ENCODE measurements at regions not wholly inside any gene's neighbourhood (a gene's known extent, or its start where the extent isn't known, plus 50 kb on each side); places are given as distances from the start of the nearest gene placed in this dataset.

DNA sequence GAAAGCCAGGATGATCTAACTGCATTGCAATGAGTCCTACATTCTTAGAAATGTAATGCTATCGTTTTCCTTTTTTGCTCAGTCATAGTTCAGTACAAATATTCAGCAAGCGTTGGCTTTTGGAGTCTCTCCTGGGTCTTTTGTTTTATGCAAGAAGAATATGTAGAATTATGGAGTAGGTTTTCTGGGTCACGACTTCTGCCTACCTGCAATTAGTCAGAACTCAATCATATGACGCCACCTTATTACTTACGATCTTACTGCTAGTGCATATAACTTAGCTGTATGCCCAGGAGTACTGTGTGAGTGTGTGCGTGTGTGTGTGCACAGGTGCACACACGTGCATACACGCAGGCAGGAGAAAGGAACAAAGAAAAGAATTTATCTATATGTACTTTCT is 640.2 kb downstream of the STK39 start:
- H3K9ac ChIP-seq (ENCODE audit: low read length), result no peak overlapping the region
- no peaks in the 10 kb centered on the region for H3F3A ChIP-seq (ENCODE audit: insufficient read depth, low read length, poor library complexity, severe bottlenecking)
- TF ChIP-seq MXI1 (conservative IDR thresholded peaks at IDR 0.05; ENCODE audit: poor library complexity, severe bottlenecking), result no peak
- no peaks in the 10 kb centered on the region for H3K9me2 ChIP-seq (ENCODE audit: insufficient read depth, low read length)
- no peak overlapping the region for H3K4me2 ChIP-seq (ENCODE audit: low read length)
- H3K9me3 ChIP-seq (ENCODE audit: low read length), result no peaks in the 10 kb centered on the region
- no peak overlapping the region for H3K4me3 ChIP-seq (ENCODE audit: low read length)
- H2AFZ ChIP-seq (ENCODE audit: low read depth, low read length), result no peak overlapping the region
- H3K27ac ChIP-seq (ENCODE audit: low read length), result no peak overlapping the region
- H3K27me3 ChIP-seq (ENCODE audit: insufficient read depth, low read depth, low read length), result no peaks in the 10 kb centered on the region
- H3K79me2 ChIP-seq (replicated peaks; ENCODE audit: insufficient read depth, low read length), result no peaks in the 10 kb centered on the region
- H3K36me3 ChIP-seq (ENCODE audit: insufficient read depth, low read length), result no peaks in the 10 kb centered on the region
- H4K20me1 ChIP-seq (ENCODE audit: insufficient read depth), result no peaks in the 10 kb centered on the region

DNA sequence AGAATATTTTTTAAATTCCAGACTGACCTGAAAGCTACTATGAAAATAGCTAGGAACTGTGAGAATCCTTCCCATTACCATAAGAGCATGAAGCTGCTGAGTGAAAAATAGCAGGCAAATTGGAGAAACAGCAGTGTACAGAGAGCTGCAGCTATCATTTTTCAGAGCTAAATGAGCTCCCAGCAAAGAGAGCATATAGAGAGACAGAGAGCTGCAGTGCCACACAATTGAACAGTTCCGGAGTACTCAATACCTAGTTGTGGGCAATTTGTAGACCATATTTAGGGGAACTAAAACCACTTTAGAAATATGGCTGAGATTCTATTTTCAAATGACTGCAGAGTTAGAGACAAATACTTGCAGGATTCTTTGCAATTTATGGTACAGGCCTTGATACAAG is 645.3 kb downstream of the STK39 start:
- Histone ChIP-seq H3F3A (ENCODE audit: insufficient read depth, low read length, poor library complexity, severe bottlenecking) (no peaks in the 10 kb centered on the region), H2AFZ (ENCODE audit: low read depth, low read length) (no peak overlapping the region), H3K79me2 (replicated peaks; ENCODE audit: insufficient read depth, low read length) (no peaks in the 10 kb centered on the region), H3K27me3 (ENCODE audit: insufficient read depth, low read depth, low read length) (no peaks in the 10 kb centered on the region), H4K20me1 (ENCODE audit: insufficient read depth) (no peaks in the 10 kb centered on the region), H3K27ac (ENCODE audit: low read length) (no peak overlapping the region), H3K36me3 (ENCODE audit: insufficient read depth, low read length) (no peaks in the 10 kb centered on the region), H3K9me2 (ENCODE audit: insufficient read depth, low read length) (no peaks in the 10 kb centered on the region), H3K4me2 (ENCODE audit: low read length) (no peak overlapping the region), H3K9me3 (ENCODE audit: low read length) (no peaks in the 10 kb centered on the region), H3K4me3 (ENCODE audit: low read length) (no peak overlapping the region), H3K9ac (ENCODE audit: low read length) (no peak overlapping the region)
- TF ChIP-seq SMC3 (conservative IDR thresholded peaks at IDR 0.05; ENCODE audit: poor library complexity), result no peak
- TF ChIP-seq EP300 (conservative IDR thresholded peaks at IDR 0.05; ENCODE audit: poor library complexity, severe bottlenecking), result no peak
- TF ChIP-seq EZH2 (IDR thresholded peaks at IDR 0.05; ENCODE audit: borderline replicate concordance, insufficient read depth, low read length, poor library complexity, severe bottlenecking), result no peak
- TF ChIP-seq RAD21 (conservative IDR thresholded peaks at IDR 0.05), result no peak
- no peak for TF ChIP-seq TAF1 (IDR thresholded peaks at IDR 0.05; ENCODE audit: low read depth)
- no peak for TF ChIP-seq MXI1 (conservative IDR thresholded peaks at IDR 0.05; ENCODE audit: poor library complexity, severe bottlenecking)
- TF ChIP-seq, protein P1, sequence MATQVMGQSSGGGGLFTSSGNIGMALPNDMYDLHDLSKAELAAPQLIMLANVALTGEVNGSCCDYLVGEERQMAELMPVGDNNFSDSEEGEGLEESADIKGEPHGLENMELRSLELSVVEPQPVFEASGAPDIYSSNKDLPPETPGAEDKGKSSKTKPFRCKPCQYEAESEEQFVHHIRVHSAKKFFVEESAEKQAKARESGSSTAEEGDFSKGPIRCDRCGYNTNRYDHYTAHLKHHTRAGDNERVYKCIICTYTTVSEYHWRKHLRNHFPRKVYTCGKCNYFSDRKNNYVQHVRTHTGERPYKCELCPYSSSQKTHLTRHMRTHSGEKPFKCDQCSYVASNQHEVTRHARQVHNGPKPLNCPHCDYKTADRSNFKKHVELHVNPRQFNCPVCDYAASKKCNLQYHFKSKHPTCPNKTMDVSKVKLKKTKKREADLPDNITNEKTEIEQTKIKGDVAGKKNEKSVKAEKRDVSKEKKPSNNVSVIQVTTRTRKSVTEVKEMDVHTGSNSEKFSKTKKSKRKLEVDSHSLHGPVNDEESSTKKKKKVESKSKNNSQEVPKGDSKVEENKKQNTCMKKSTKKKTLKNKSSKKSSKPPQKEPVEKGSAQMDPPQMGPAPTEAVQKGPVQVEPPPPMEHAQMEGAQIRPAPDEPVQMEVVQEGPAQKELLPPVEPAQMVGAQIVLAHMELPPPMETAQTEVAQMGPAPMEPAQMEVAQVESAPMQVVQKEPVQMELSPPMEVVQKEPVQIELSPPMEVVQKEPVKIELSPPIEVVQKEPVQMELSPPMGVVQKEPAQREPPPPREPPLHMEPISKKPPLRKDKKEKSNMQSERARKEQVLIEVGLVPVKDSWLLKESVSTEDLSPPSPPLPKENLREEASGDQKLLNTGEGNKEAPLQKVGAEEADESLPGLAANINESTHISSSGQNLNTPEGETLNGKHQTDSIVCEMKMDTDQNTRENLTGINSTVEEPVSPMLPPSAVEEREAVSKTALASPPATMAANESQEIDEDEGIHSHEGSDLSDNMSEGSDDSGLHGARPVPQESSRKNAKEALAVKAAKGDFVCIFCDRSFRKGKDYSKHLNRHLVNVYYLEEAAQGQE (IDR thresholded peaks at IDR 0.05; ENCODE audit: borderline replicate concordance), result no peak
- TF ChIP-seq, protein P2, sequence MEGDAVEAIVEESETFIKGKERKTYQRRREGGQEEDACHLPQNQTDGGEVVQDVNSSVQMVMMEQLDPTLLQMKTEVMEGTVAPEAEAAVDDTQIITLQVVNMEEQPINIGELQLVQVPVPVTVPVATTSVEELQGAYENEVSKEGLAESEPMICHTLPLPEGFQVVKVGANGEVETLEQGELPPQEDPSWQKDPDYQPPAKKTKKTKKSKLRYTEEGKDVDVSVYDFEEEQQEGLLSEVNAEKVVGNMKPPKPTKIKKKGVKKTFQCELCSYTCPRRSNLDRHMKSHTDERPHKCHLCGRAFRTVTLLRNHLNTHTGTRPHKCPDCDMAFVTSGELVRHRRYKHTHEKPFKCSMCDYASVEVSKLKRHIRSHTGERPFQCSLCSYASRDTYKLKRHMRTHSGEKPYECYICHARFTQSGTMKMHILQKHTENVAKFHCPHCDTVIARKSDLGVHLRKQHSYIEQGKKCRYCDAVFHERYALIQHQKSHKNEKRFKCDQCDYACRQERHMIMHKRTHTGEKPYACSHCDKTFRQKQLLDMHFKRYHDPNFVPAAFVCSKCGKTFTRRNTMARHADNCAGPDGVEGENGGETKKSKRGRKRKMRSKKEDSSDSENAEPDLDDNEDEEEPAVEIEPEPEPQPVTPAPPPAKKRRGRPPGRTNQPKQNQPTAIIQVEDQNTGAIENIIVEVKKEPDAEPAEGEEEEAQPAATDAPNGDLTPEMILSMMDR (IDR thresholded peaks at IDR 0.05; ENCODE audit: poor library complexity, severe bottlenecking), result no peak
- TF ChIP-seq POLR2AphosphoS5 (IDR thresholded peaks at IDR 0.05), result no peak

DNA sequence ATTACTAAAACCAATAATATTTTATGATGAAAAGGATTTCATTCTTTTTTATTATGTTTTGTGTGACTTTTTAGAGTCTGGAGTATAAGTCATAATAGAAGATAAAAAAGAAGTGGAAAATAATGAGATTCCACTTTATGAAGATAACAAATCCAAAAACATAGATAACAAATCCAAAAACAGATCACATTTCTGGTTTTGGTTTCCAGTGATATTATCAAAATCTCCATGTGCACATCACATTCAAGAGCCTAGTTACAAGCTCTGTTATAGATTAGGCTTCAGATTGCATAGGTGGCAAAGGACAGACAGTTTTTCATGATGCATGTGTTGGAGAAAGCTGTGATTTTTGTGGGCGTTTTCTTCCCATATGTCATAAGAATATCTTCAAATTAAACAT is 648.2 kb downstream of the STK39 start:
- Histone ChIP-seq H3K27ac (ENCODE audit: low read length) (no peak overlapping the region), H3K27me3 (ENCODE audit: insufficient read depth, low read depth, low read length) (no peaks in the 10 kb centered on the region), H3K9ac (ENCODE audit: low read length) (no peak overlapping the region), H3K36me3 (ENCODE audit: insufficient read depth, low read length) (no peaks in the 10 kb centered on the region), H3K79me2 (replicated peaks; ENCODE audit: insufficient read depth, low read length) (no peaks in the 10 kb centered on the region), H4K20me1 (ENCODE audit: insufficient read depth) (no peaks in the 10 kb centered on the region), H3K4me3 (ENCODE audit: low read length) (no peak overlapping the region), H3F3A (ENCODE audit: insufficient read depth, low read length, poor library complexity, severe bottlenecking) (no peaks in the 10 kb centered on the region), H3K9me2 (ENCODE audit: insufficient read depth, low read length) (no peaks in the 10 kb centered on the region), H3K9me3 (ENCODE audit: low read length) (no peaks in the 10 kb centered on the region), H3K4me2 (ENCODE audit: low read length) (no peak overlapping the region), H2AFZ (ENCODE audit: low read depth, low read length) (no peak overlapping the region)
- TF ChIP-seq SMC3 (conservative IDR thresholded peaks at IDR 0.05; ENCODE audit: poor library complexity) (no peak), MXI1 (conservative IDR thresholded peaks at IDR 0.05; ENCODE audit: poor library complexity, severe bottlenecking) (no peak), RAD21 (conservative IDR thresholded peaks at IDR 0.05) (no peak), TAF1 (IDR thresholded peaks at IDR 0.05; ENCODE audit: low read depth) (no peak), EP300 (conservative IDR thresholded peaks at IDR 0.05; ENCODE audit: poor library complexity, severe bottlenecking) (no peak)
- TF ChIP-seq, protein P1 (IDR thresholded peaks at IDR 0.05; ENCODE audit: borderline replicate concordance), result no peak
- TF ChIP-seq, protein P2 (IDR thresholded peaks at IDR 0.05; ENCODE audit: poor library complexity, severe bottlenecking), result no peak

Data from neural cell (in vitro differentiated cells).